ENCODE measurements at regions not wholly inside any gene's neighbourhood (a gene's known extent, or its start where the extent isn't known, plus 50 kb on each side); places are given as distances from the start of the nearest gene placed in this dataset.

GRCh38 chr1:94335950-94336349 is 82.2 kb upstream of the ABCD3 start (continued):
- TF ChIP-seq MAFG (CRISPR knock-in tag; IDR thresholded peaks at IDR 0.05) (no peak), AHR (CRISPR knock-in tag; IDR thresholded peaks at IDR 0.05) (no peak), FOXA3 (CRISPR knock-in tag; IDR thresholded peaks at IDR 0.05) (peak; percentile 69), ZNF292 (CRISPR knock-in tag; IDR thresholded peaks at IDR 0.05; ENCODE audit: borderline replicate concordance, low read depth) (no peak), FOXA1 (IDR thresholded peaks at IDR 0.05) (no peak), FOXA1 (CRISPR knock-in tag; IDR thresholded peaks at IDR 0.05) (peak; percentile 55; the same call in 1 of the 2 replicates), PPARG (CRISPR knock-in tag; conservative IDR thresholded peaks at IDR 0.05) (peak; percentile 38; the same call in 1 of the 2 replicates), YEATS2 (CRISPR knock-in tag; IDR thresholded peaks at IDR 0.05; ENCODE audit: borderline replicate concordance) (peak; percentile 28; the same call in 1 of the 2 replicates), BCL6 (CRISPR knock-in tag; IDR thresholded peaks at IDR 0.05) (peak; percentile 34; the same call in 1 of the 2 replicates), SMC3 (IDR thresholded peaks at IDR 0.05; ENCODE audit: low read length) (peak; percentile 99), CBFB (CRISPR knock-in tag; IDR thresholded peaks at IDR 0.05) (no peak), ZNF788 (CRISPR knock-in tag; IDR thresholded peaks at IDR 0.05; ENCODE audit: borderline replicate concordance) (no peak), SPEN (CRISPR knock-in tag; IDR thresholded peaks at IDR 0.05; ENCODE audit: low read depth) (no peak), FOXK2 (IDR thresholded peaks at IDR 0.05) (0 out of 2 replicates have a peak, but pooled peaks have one; percentile 24), ZNF713 (CRISPR knock-in tag; IDR thresholded peaks at IDR 0.05) (no peak), MNT (IDR thresholded peaks at IDR 0.05) (no peak), ZNF781 (CRISPR knock-in tag; IDR thresholded peaks at IDR 0.05; ENCODE audit: borderline replicate concordance, not compliant biosample characterization) (no peak), ZFX (CRISPR knock-in tag; IDR thresholded peaks at IDR 0.05; ENCODE audit: low read depth) (no peak), SKI (IDR thresholded peaks at IDR 0.05; ENCODE audit: partially characterized antibody) (no peak), CREM (IDR thresholded peaks at IDR 0.05) (no peak), CREM (CRISPR knock-in tag; IDR thresholded peaks at IDR 0.05) (no peak), KDM3A (CRISPR knock-in tag; IDR thresholded peaks at IDR 0.05; ENCODE audit: low read depth) (peak; percentile 55; the same call in 1 of the 2 replicates), SOX13 (IDR thresholded peaks at IDR 0.05) (no peak), SOX13 (CRISPR knock-in tag; conservative IDR thresholded peaks at IDR 0.05 in 1 of 2, IDR thresholded peaks at IDR 0.05 in 1 of 2) (peak in 1 of 2 experiments; percentile 15; a peak in 1 of 4 replicates), ZNF773 (CRISPR knock-in tag; IDR thresholded peaks at IDR 0.05; ENCODE audit: borderline replicate concordance) (no peak), SMAD9 (CRISPR knock-in tag; IDR thresholded peaks at IDR 0.05) (no peak), RCOR2 (CRISPR knock-in tag; IDR thresholded peaks at IDR 0.05) (peak; percentile 43; the same call in 1 of the 2 replicates), ZNF138 (CRISPR knock-in tag; IDR thresholded peaks at IDR 0.05; ENCODE audit: low read depth) (no peak)
- TF ChIP-seq, protein P1, sequence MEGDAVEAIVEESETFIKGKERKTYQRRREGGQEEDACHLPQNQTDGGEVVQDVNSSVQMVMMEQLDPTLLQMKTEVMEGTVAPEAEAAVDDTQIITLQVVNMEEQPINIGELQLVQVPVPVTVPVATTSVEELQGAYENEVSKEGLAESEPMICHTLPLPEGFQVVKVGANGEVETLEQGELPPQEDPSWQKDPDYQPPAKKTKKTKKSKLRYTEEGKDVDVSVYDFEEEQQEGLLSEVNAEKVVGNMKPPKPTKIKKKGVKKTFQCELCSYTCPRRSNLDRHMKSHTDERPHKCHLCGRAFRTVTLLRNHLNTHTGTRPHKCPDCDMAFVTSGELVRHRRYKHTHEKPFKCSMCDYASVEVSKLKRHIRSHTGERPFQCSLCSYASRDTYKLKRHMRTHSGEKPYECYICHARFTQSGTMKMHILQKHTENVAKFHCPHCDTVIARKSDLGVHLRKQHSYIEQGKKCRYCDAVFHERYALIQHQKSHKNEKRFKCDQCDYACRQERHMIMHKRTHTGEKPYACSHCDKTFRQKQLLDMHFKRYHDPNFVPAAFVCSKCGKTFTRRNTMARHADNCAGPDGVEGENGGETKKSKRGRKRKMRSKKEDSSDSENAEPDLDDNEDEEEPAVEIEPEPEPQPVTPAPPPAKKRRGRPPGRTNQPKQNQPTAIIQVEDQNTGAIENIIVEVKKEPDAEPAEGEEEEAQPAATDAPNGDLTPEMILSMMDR (CRISPR knock-in tag; IDR thresholded peaks at IDR 0.05), result peak; percentile 93
- TF ChIP-seq, protein P2, sequence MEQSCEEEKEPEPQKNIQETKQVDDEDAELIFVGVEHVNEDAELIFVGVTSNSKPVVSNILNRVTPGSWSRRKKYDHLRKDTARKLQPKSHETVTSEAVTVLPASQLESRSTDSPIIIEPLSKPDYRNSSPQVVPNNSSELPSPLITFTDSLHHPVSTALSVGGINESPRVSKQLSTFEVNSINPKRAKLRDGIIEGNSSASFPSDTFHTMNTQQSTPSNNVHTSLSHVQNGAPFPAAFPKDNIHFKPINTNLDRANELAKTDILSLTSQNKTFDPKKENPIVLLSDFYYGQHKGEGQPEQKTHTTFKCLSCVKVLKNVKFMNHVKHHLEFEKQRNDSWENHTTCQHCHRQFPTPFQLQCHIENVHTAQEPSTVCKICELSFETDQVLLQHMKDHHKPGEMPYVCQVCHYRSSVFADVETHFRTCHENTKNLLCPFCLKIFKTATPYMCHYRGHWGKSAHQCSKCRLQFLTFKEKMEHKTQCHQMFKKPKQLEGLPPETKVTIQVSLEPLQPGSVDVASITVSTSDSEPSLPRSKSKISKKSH (CRISPR knock-in tag; IDR thresholded peaks at IDR 0.05; ENCODE audit: borderline replicate concordance), result no peak
- TF ChIP-seq, protein P3, sequence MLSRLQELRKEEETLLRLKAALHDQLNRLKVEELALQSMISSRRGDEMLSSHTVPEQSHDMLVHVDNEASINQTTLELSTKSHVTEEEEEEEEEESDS (CRISPR knock-in tag; IDR thresholded peaks at IDR 0.05; ENCODE audit: borderline replicate concordance), result no peak

All from HepG2 (cell line).